Prostate gland (tissue), 2 donors: ENCODE measurements at regions not wholly inside any gene's neighbourhood (a gene's known extent, or its start where the extent isn't known, plus 50 kb on each side); places are given as distances from the start of the nearest gene placed in this dataset.

ENCODE experiments used
- POLR2AphosphoS5 ChIP-seq: sonication (generic); formaldehyde crosslinking; IDR thresholded peaks from one replicate; pipeline ENCODE4 v1.6.1; 2017; ENCODE audit warnings: antibody characterized with exemption
- TF ChIP-seq, protein P1 (sequence below), 4 experiments: fragments of 200-600 bp in 2 of 4; fragments of 450-650 bp in 2 of 4; sonication (generic) in 2 of 4; IDR thresholded peaks; 1 replicate in 3 of 4; 2 replicates in 1 of 4; pipeline ENCODE4 v1.5.1; 2016 to 2019; ENCODE audit warnings: antibody characterized with exemption in 4 of 4, mild to moderate bottlenecking in 2 of 4, moderate library complexity in 2 of 4

GRCh38 chr6:112560651-112561050, 213.5 kb downstream of the RFPL4B start:
- TF ChIP-seq, protein P1, sequence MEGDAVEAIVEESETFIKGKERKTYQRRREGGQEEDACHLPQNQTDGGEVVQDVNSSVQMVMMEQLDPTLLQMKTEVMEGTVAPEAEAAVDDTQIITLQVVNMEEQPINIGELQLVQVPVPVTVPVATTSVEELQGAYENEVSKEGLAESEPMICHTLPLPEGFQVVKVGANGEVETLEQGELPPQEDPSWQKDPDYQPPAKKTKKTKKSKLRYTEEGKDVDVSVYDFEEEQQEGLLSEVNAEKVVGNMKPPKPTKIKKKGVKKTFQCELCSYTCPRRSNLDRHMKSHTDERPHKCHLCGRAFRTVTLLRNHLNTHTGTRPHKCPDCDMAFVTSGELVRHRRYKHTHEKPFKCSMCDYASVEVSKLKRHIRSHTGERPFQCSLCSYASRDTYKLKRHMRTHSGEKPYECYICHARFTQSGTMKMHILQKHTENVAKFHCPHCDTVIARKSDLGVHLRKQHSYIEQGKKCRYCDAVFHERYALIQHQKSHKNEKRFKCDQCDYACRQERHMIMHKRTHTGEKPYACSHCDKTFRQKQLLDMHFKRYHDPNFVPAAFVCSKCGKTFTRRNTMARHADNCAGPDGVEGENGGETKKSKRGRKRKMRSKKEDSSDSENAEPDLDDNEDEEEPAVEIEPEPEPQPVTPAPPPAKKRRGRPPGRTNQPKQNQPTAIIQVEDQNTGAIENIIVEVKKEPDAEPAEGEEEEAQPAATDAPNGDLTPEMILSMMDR (IDR thresholded peaks at IDR 0.05): no peak
- TF ChIP-seq POLR2AphosphoS5: no peak
